ENCODE measurements at regions not wholly inside any gene's neighbourhood (a gene's known extent, or its start where the extent isn't known, plus 50 kb on each side); places are given as distances from the start of the nearest gene placed in this dataset.

GRCh38 chrX:115452251-115452650, 108.7 kb upstream of the PLS3 start:
- H3K9me3 ChIP-seq: no peaks in the 10 kb centered on the region
- 15 to 69% methylated on average over 1 of the region's 1 CpG for WGBS, 2 donors
- H3K4me3 ChIP-seq: no peak overlapping the region
- no peaks in the 10 kb centered on the region for H3K4me1 ChIP-seq
- H3K27me3 ChIP-seq: no peaks in the 10 kb centered on the region
- TF ChIP-seq POLR2A (IDR thresholded peaks at IDR 0.05): no peak
- no peak for TF ChIP-seq CTCF (IDR thresholded peaks at IDR 0.05)
- no peaks in the 10 kb centered on the region for H3K36me3 ChIP-seq
- intact Hi-C loops (cut with DNase I): no loop called here
- no peak for DNase-seq
- H3K27ac ChIP-seq: no peak overlapping the region

GRCh38 chrX:115459883-115460880, 100.8 kb upstream of the PLS3 start:
- peak overlapping the region in 2 of 4 donors; percentile 20 to 25 for H3K27ac ChIP-seq
- TF ChIP-seq POLR2A (IDR thresholded peaks at IDR 0.05): no peak
- TF ChIP-seq CTCF (IDR thresholded peaks at IDR 0.05): no peak
- H3K9me3 ChIP-seq: no peaks in the 10 kb centered on the region
- no peak overlapping the region for H3K4me3 ChIP-seq
- DNase-seq: no peak
- peaks cover 0 to 9% (median 6%) of the 10 kb centered on the region in 3 donors for H3K4me1 ChIP-seq
- intact Hi-C loops (cut with DNase I): no loop called here
- no peaks in the 10 kb centered on the region for H3K36me3 ChIP-seq
- WGBS, 2 donors: 11 to 32% methylated on average over 3 of the region's 3 CpGs
- no peaks in the 10 kb centered on the region for H3K27me3 ChIP-seq

- no peak for TF ChIP-seq POLR2A (IDR thresholded peaks at IDR 0.05)
- TF ChIP-seq CTCF (IDR thresholded peaks at IDR 0.05): no peak
- Histone ChIP-seq H3K36me3 (no peaks in the 10 kb centered on the region), H3K4me3 (no peak overlapping the region), H3K4me1 (peaks cover 0 to 9% (median 6%) of the 10 kb centered on the region in 3 donors), H3K27me3 (no peaks in the 10 kb centered on the region), H3K27ac (no peak overlapping the region), H3K9me3 (no peaks in the 10 kb centered on the region)
- intact Hi-C loops (cut with DNase I): no loop called here
- 64 to 83% methylated on average over 1 of the region's 1 CpG for WGBS, 2 donors
- DNase-seq: no peak
These were observed 98.6 kb upstream of the PLS3 start for GRCh38 chrX:115462406-115462805.

GRCh38 chrX:115467961-115468360, 93.0 kb upstream of the PLS3 start:
- H3K4me3 ChIP-seq: no peak overlapping the region
- TF ChIP-seq CTCF (IDR thresholded peaks at IDR 0.05) (no peak), POLR2A (IDR thresholded peaks at IDR 0.05) (no peak)
- no peak for DNase-seq
- no peaks in the 10 kb centered on the region for H3K9me3 ChIP-seq
- no peaks in the 10 kb centered on the region for H3K4me1 ChIP-seq
- intact Hi-C loops (cut with DNase I): no loop called here
- H3K36me3 ChIP-seq: no peaks in the 10 kb centered on the region
- H3K27me3 ChIP-seq: no peaks in the 10 kb centered on the region
- H3K27ac ChIP-seq: no peak overlapping the region

GRCh38 chrX:115472131-115472530, 88.8 kb upstream of the PLS3 start:
- no peaks in the 10 kb centered on the region for H3K27me3 ChIP-seq
- no peaks in the 10 kb centered on the region for H3K4me1 ChIP-seq
- H3K4me3 ChIP-seq: no peak overlapping the region
- H3K27ac ChIP-seq: no peak overlapping the region
- WGBS, 2 donors: 86 to 87% methylated on average over 3 of the region's 3 CpGs
- intact Hi-C loops (cut with DNase I): no loop called here
- no peaks in the 10 kb centered on the region for H3K36me3 ChIP-seq
- TF ChIP-seq CTCF (IDR thresholded peaks at IDR 0.05): no peak
- no peak for TF ChIP-seq POLR2A (IDR thresholded peaks at IDR 0.05)
- DNase-seq: no peak
- H3K9me3 ChIP-seq: no peaks in the 10 kb centered on the region

Measured in esophagus squamous epithelium (tissue), 5 donors.